ENCODE measurements at regions not wholly inside any gene's neighbourhood (a gene's known extent, or its start where the extent isn't known, plus 50 kb on each side); places are given as distances from the start of the nearest gene placed in this dataset.

DNA sequence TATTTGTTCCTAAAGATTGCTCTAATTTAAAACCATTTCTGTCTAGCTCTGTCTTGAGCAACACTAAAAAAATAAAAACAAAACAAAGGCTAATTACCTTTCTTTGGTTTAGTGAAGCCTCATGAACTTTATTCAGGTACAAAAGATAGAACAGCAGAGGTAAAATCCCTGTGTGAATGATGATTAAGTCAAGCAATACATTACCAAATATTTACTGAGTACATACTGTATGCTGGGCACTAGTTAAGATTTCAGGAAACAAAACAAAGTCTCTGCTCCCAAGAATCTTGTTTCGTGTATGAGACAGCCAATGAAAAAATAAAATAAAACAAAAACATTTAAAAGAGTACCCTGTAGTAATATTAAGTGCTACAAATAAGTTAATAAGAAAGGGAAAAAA lies 257.5 kb downstream of the RND3 start:
- Histone ChIP-seq H3K9me1 (ENCODE audit: control insufficient read depth, extremely low read depth, insufficient read depth, low read length) (no peaks in the 10 kb centered on the region), H3K9me3 (ENCODE audit: control insufficient read depth, low read depth, low read length) (no peaks in the 10 kb centered on the region), H2AFZ (ENCODE audit: control insufficient read depth, low read length) (no peak overlapping the region), H3K36me3 (ENCODE audit: control insufficient read depth in 2 of 2, extremely low read depth in 1 of 2, insufficient read depth in 2 of 2, low read length in 2 of 2) (no peaks in the 10 kb centered on the region), H3K79me2 (ENCODE audit: control insufficient read depth, insufficient read depth, low read length) (no peaks in the 10 kb centered on the region), H3K27ac (ENCODE audit: control insufficient read depth, insufficient read depth, low read length) (no peak overlapping the region), H3K4me1 (ENCODE audit: control insufficient read depth, extremely low read depth, insufficient read depth, low read length) (no peaks in the 10 kb centered on the region), H3K4me2 (ENCODE audit: control insufficient read depth, extremely low read depth, insufficient read depth, low read depth, low read length) (no peak overlapping the region), H3K27me3 (ENCODE audit: control insufficient read depth, extremely low read depth, insufficient read depth, low read length) (no peaks in the 10 kb centered on the region), H4K20me1 (ENCODE audit: control insufficient read depth, extremely low read depth, insufficient read depth, low read length) (no peaks in the 10 kb centered on the region), H3K9ac (ENCODE audit: control insufficient read depth, extremely low read depth, insufficient read depth, low read length) (no peak overlapping the region), H3K4me3 (ENCODE audit: control insufficient read depth in 2 of 3, extremely low read depth in 1 of 3, insufficient read depth in 2 of 3, low read depth in 1 of 3, low read length in 3 of 3) (no peak overlapping the region)
- no peak for DNase-seq (ENCODE audit: low read depth, low spot score)
- FAIRE-seq = no peak
- dilution Hi-C loops (cut with MboI; ENCODE audit: extremely low pct_ligation_motif_present, low sequenced_read_pairs) = no loop called here
- TF ChIP-seq EZH2 (IDR thresholded peaks at IDR 0.05; ENCODE audit: low read length) = no peak
- TF ChIP-seq, protein P1, sequence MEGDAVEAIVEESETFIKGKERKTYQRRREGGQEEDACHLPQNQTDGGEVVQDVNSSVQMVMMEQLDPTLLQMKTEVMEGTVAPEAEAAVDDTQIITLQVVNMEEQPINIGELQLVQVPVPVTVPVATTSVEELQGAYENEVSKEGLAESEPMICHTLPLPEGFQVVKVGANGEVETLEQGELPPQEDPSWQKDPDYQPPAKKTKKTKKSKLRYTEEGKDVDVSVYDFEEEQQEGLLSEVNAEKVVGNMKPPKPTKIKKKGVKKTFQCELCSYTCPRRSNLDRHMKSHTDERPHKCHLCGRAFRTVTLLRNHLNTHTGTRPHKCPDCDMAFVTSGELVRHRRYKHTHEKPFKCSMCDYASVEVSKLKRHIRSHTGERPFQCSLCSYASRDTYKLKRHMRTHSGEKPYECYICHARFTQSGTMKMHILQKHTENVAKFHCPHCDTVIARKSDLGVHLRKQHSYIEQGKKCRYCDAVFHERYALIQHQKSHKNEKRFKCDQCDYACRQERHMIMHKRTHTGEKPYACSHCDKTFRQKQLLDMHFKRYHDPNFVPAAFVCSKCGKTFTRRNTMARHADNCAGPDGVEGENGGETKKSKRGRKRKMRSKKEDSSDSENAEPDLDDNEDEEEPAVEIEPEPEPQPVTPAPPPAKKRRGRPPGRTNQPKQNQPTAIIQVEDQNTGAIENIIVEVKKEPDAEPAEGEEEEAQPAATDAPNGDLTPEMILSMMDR (optimal IDR thresholded peaks at IDR 0.05 in 1 of 3, IDR thresholded peaks at IDR 0.05 in 1 of 3, conservative IDR thresholded peaks at IDR 0.05 in 1 of 3; ENCODE audit: extremely low read depth in 1 of 3, insufficient read depth in 2 of 3, low read length in 3 of 3) = no peak

- TF ChIP-seq EZH2 (IDR thresholded peaks at IDR 0.05; ENCODE audit: low read length) = no peak
- TF ChIP-seq, protein P1 (optimal IDR thresholded peaks at IDR 0.05 in 1 of 3, IDR thresholded peaks at IDR 0.05 in 1 of 3, conservative IDR thresholded peaks at IDR 0.05 in 1 of 3; ENCODE audit: extremely low read depth in 1 of 3, insufficient read depth in 2 of 3, low read length in 3 of 3) = no peak
- Histone ChIP-seq H3K9ac (ENCODE audit: control insufficient read depth, extremely low read depth, insufficient read depth, low read length) (no peak overlapping the region), H3K9me1 (ENCODE audit: control insufficient read depth, extremely low read depth, insufficient read depth, low read length) (no peaks in the 10 kb centered on the region), H4K20me1 (ENCODE audit: control insufficient read depth, extremely low read depth, insufficient read depth, low read length) (no peaks in the 10 kb centered on the region), H2AFZ (ENCODE audit: control insufficient read depth, low read length) (no peak overlapping the region), H3K27me3 (ENCODE audit: control insufficient read depth, extremely low read depth, insufficient read depth, low read length) (no peaks in the 10 kb centered on the region), H3K9me3 (ENCODE audit: control insufficient read depth, low read depth, low read length) (no peaks in the 10 kb centered on the region), H3K36me3 (ENCODE audit: control insufficient read depth in 2 of 2, extremely low read depth in 1 of 2, insufficient read depth in 2 of 2, low read length in 2 of 2) (no peaks in the 10 kb centered on the region), H3K4me2 (ENCODE audit: control insufficient read depth, extremely low read depth, insufficient read depth, low read depth, low read length) (no peak overlapping the region), H3K4me1 (ENCODE audit: control insufficient read depth, extremely low read depth, insufficient read depth, low read length) (no peaks in the 10 kb centered on the region), H3K4me3 (ENCODE audit: control insufficient read depth in 2 of 3, extremely low read depth in 1 of 3, insufficient read depth in 2 of 3, low read depth in 1 of 3, low read length in 3 of 3) (no peak overlapping the region), H3K27ac (ENCODE audit: control insufficient read depth, insufficient read depth, low read length) (no peak overlapping the region), H3K79me2 (ENCODE audit: control insufficient read depth, insufficient read depth, low read length) (no peaks in the 10 kb centered on the region)
- FAIRE-seq = no peak
- dilution Hi-C loops (cut with MboI; ENCODE audit: extremely low pct_ligation_motif_present, low sequenced_read_pairs) = no loop called here
- no peak for DNase-seq (ENCODE audit: low read depth, low spot score)
These were observed 258.5 kb downstream of the RND3 start for GRCh38 chr2:150228936-150229335.

All from keratinocyte (primary cell).